Body of pancreas (tissue), 4 donors: ENCODE measurements at regions not wholly inside any gene's neighbourhood (a gene's known extent, or its start where the extent isn't known, plus 50 kb on each side); places are given as distances from the start of the nearest gene placed in this dataset.

Source experiments
- ATAC-seq: fragments of 150-250 bp; one replicate; pipeline ENCODE4 v1.9.1; 2016
- DNase-seq, 4 donors: peaks; one replicate each; pipeline ENCODE4 v3.0.0-alpha.2; 2019
- H3K27ac ChIP-seq, 4 donors: fragments of 200-600 bp; sonication (generic); 1 replicate in 3 of 4; 2 replicates in 1 of 4; pipeline versions ENCODE4 v1.5.1 to v1.6.1; 2016 to 2019; ENCODE audit warnings: mild to moderate bottlenecking in 1 of 4, mixed read lengths in 1 of 4, moderate library complexity in 1 of 4
- H3K27me3 ChIP-seq, 2 donors: fragments of 200-600 bp; sonication (generic); one replicate each; pipeline ENCODE4 v1.6.0; 2016; ENCODE audit warnings: mild to moderate bottlenecking in 1 of 2
- H3K36me3 ChIP-seq, 2 donors: fragments of 200-600 bp; sonication (generic); replicated peaks in 1 of 2; 2 replicates each; pipeline ENCODE4 v1.5.1; 2016; ENCODE audit warnings: low read depth in 2 of 2; ENCODE audit not compliant: insufficient read depth in 1 of 2
- H3K4me1 ChIP-seq: fragments of 200-600 bp; sonication (generic); one replicate; pipeline ENCODE4 v1.6.0; 2016
- H3K4me3 ChIP-seq, 2 donors: fragments of 200-600 bp; sonication (generic); 1 replicate in 1 of 2; 2 replicates in 1 of 2; pipeline ENCODE4 v1.5.1; 2016 to 2019
- H3K9me3 ChIP-seq, 3 donors: fragments of 200-600 bp; sonication (generic); 1 replicate in 2 of 3; 2 replicates in 1 of 3; pipeline ENCODE4 v1.5.1; 2016
- CTCF ChIP-seq, 7 experiments: fragments of 450-650 bp in 4 of 7; fragments of 200-600 bp in 3 of 7; sonication (generic) in 3 of 7; IDR thresholded peaks; one replicate each; pipeline ENCODE4 v1.5.1; 2016 to 2019; ENCODE audit warnings: antibody characterized with exemption in 7 of 7
- POLR2A ChIP-seq, 3 donors: fragments of 450-650 bp; IDR thresholded peaks; one replicate each; pipeline ENCODE4 v1.6.1; 2016; ENCODE audit warnings: antibody characterized with exemption in 3 of 3, mild to moderate bottlenecking in 2 of 3
- WGBS, 2 donors: methylation state at CpG; one replicate each; pipeline ENCODE4 v1.1.5; 2017; 5-methylcytosine and 5-hydroxymethylcytosine counted together
- intact Hi-C: fragments of 100-400 bp; cut with DNase I; formaldehyde crosslinking; loops from one replicate; pipeline ENCODE4 v1.15.1; 2023

DNA sequence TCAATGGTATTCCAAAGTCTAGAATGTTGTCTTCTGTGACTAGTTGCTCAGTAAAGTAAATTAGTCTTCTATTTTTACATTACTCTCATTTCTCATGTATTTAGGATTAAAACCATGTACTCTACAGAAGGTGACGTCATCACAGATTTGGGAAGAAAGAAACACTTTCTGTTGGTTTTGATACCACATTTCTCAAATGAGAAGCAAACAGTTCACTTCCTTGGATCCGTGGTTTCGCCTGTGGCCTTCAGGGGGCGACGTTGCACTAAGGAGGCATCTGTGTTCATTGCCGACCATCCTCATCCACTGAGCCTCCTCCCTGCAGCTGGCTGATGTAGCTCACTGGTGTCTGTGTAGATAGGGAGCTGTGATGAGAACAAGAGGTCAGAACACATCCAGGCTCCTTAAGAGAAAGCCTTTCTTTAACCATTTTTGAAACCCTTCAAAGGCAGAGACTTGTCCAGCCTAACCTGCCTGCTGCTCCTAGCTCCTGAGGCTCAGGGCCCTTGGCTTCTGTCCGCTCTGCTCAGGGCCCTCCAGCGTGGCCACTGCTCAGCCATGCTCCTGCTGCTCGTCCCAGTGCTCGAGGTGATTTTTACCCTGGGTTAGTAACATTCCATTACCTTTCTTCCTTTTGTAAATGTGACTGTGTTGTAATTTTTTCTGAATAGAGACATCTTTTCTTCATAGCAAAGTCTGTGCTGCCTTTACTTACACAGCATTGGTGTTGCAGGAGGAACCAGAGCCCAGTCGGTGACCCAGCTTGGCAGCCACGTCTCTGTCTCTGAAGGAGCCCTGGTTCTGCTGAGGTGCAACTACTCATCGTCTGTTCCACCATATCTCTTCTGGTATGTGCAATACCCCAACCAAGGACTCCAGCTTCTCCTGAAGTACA, 220.6 kb upstream of the OR4E1 start:
- no peaks in the 10 kb centered on the region for H3K27me3 ChIP-seq
- no peak overlapping the region for H3K4me3 ChIP-seq
- H3K9me3 ChIP-seq: no peaks in the 10 kb centered on the region
- TF ChIP-seq CTCF (IDR thresholded peaks at IDR 0.05) (no peak), POLR2A (IDR thresholded peaks at IDR 0.05) (no peak)
- DNase-seq (peak in 1 of 4 donors; percentile 5), ATAC-seq (no peak)
- no peaks in the 10 kb centered on the region for H3K4me1 ChIP-seq
- 32% methylated on average over 13 of the region's 13 CpGs for WGBS, 2 donors
- H3K36me3 ChIP-seq: no peaks in the 10 kb centered on the region
- intact Hi-C loops: no loop called here
- H3K27ac ChIP-seq: no peak overlapping the region

DNA sequence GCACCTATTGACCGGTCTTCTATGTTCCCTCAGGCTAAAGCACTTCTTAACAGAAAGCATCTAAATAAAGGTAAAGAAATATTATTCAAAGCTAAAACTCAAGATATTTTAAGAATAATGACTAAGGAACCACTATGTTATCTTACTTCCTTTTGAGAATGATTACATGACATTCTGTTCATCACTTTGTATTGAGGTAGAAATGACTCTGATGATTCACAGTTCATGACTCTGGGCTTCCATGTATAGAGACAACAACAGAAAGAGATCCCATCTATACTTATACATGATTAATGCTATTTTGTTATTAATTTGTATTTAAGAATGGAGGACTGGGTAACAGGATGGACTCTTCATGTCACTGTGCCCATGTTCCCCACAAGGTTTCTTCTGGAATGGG, 218.3 kb upstream of the OR4E1 start:
- ATAC-seq (no peak), DNase-seq (no peak)
- Histone ChIP-seq H3K9me3 (no peaks in the 10 kb centered on the region), H3K4me3 (no peak overlapping the region), H3K4me1 (no peaks in the 10 kb centered on the region), H3K27ac (no peak overlapping the region), H3K36me3 (no peaks in the 10 kb centered on the region), H3K27me3 (no peaks in the 10 kb centered on the region)
- no peak for TF ChIP-seq POLR2A (IDR thresholded peaks at IDR 0.05)
- no peak for TF ChIP-seq CTCF (IDR thresholded peaks at IDR 0.05)
- WGBS, 2 donors: 89 to 100% methylated on average over 1 of the region's 1 CpG
- intact Hi-C loops: no loop called here

DNA sequence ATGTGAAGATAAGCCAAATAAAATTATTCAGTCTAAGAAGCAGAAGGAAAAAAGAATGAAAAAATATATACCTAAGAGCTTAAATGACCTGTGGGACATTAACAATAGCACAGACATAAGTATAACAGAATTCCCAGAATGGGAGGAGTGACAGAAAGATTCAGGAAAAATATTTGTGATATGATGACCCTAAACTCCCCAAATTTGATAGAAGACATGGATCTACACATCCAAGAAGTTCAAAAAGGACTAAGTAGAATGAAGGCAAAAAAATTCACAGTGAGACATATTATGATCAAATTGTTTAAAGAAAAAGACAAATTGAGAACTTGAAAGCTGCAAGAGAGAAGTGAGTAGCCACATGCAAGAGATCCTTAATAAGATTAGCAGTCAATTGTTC, 211.4 kb upstream of the OR4E1 start:
- Histone ChIP-seq H3K27ac (no peak overlapping the region), H3K4me3 (no peak overlapping the region), H3K36me3 (no peaks in the 10 kb centered on the region), H3K4me1 (no peaks in the 10 kb centered on the region), H3K9me3 (no peaks in the 10 kb centered on the region), H3K27me3 (no peaks in the 10 kb centered on the region)
- intact Hi-C loops: no loop called here
- no peak for ATAC-seq
- no peak for DNase-seq
- TF ChIP-seq POLR2A (IDR thresholded peaks at IDR 0.05) (no peak), CTCF (IDR thresholded peaks at IDR 0.05) (no peak)

DNA sequence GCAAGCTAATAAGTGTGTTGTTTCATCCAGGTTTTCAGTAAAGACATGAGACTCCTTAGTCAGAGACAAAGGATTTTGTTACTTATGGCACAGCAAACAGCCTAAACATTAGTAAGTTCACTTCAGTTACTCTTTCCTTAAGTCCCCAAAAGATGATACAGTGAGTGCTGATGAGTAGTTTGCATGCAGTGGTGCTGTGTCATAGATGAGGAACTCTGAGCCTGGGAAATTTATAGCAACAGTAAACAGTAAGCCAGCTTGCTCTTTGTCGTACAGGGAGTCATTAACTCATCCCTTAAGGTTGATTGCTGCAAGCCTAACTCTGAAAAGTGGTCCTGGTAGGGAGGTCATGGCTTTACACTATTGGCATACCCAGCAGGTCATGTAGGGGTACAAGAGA, 208.6 kb upstream of the OR4E1 start:
- no peaks in the 10 kb centered on the region for H3K4me1 ChIP-seq
- no peaks in the 10 kb centered on the region for H3K27me3 ChIP-seq
- H3K9me3 ChIP-seq: no peaks in the 10 kb centered on the region
- no peak for TF ChIP-seq POLR2A (IDR thresholded peaks at IDR 0.05)
- no peak for TF ChIP-seq CTCF (IDR thresholded peaks at IDR 0.05)
- no peak for DNase-seq
- ATAC-seq: no peak
- H3K4me3 ChIP-seq: no peak overlapping the region
- intact Hi-C loops: no loop called here
- H3K36me3 ChIP-seq: no peaks in the 10 kb centered on the region
- no peak overlapping the region for H3K27ac ChIP-seq
- WGBS, 2 donors: 18 to 21% methylated on average over 1 of the region's 1 CpG

DNA sequence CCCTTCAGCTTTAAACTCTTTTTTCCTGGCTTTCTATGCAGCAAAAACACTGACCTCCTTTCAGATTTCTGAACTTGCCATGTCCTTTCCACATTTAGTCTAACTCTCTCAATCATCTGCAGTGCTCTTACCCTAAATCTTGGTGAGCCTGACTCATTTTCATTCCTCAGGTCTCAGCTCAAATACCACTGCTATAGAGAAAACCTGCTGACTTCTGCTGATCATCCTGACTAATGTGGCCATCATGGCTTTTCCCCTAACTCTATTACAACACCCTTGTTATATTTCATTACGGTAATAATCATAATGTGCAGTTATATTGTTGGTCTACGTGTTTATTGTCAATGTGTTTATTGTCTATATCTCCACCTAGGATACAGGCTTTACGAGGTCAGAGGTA, 207.3 kb upstream of the OR4E1 start:
- intact Hi-C loops: no loop called here
- Histone ChIP-seq H3K4me3 (no peak overlapping the region), H3K4me1 (no peaks in the 10 kb centered on the region), H3K36me3 (no peaks in the 10 kb centered on the region), H3K27me3 (no peaks in the 10 kb centered on the region), H3K9me3 (no peaks in the 10 kb centered on the region), H3K27ac (no peak overlapping the region)
- no peak for TF ChIP-seq CTCF (IDR thresholded peaks at IDR 0.05)
- TF ChIP-seq POLR2A (IDR thresholded peaks at IDR 0.05): no peak
- WGBS, 2 donors: 35 to 53% methylated on average over 3 of the region's 3 CpGs
- ATAC-seq (no peak), DNase-seq (no peak)
